HG02610 (cell line): ENCODE measurements at regions not wholly inside any gene's neighbourhood (a gene's known extent, or its start where the extent isn't known, plus 50 kb on each side); places are given as distances from the start of the nearest gene placed in this dataset.

Source experiments
- ATAC-seq: cut with Tn5 transposase; IDR thresholded peaks from one replicate; pipeline ENCODE4 v1.9.1; 2021; ENCODE audit warnings: mild to moderate bottlenecking, moderate library complexity; ENCODE audit not compliant: unreplicated experiment

GRCh38 chr5:174356536-174356935, 311.0 kb downstream of the NSG2 start:
- ATAC-seq, result no peak

GRCh38 chr5:174358276-174358675, 312.8 kb downstream of the NSG2 start:
- ATAC-seq, result no peak

GRCh38 chr5:174359071-174359470, 313.6 kb downstream of the NSG2 start:
- no peak for ATAC-seq

GRCh38 chr5:174362514-174362913, 317.0 kb downstream of the NSG2 start:
- no peak for ATAC-seq

DNA sequence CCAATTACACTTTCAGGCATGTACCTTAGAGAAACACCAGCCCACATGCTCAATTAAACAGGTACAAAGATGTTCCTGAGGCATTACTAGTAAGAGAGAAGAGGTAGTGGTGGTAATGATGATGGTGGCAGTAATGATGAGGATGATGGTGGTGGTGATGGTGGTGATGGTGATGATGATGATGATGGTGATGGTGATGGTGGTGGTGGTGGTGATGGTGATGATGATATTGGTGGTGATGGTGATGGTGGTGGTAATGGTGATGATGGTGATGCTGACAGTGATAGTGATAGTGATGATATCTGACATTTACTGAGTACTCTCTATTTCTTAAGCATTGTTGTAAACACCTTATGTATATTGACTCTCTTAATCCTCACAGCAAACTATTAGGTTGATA, 318.4 kb downstream of the NSG2 start:
- no peak for ATAC-seq

GRCh38 chr5:174364676-174365075, 319.2 kb downstream of the NSG2 start:
- ATAC-seq, result no peak

DNA sequence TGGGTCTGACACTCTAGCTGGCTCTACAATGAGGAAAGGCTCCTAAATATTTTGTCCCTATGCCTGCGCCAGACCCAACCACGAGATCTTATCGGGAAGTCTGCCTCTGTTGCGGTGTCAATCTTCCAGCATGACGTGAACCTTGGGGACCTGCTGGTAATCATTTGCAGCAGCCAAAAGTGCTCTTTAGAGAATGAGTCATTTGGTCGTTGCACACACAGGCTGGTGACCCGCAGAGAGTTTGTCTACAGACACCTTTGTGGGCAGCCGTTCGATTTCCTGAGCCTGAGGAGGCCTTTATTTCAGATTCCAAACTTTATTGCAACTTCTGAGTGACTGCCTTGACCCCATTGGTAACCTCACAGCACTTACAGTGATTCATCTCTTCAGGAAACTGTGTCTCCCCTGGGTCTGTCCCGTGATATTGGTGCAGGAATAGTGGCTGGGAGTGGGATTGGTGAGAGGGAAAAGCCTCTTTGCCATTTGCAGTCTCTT, 326.1 kb downstream of the NSG2 start:
- no peak for ATAC-seq

GRCh38 chr5:174374206-174374605, 328.7 kb downstream of the NSG2 start:
- ATAC-seq, result no peak

DNA sequence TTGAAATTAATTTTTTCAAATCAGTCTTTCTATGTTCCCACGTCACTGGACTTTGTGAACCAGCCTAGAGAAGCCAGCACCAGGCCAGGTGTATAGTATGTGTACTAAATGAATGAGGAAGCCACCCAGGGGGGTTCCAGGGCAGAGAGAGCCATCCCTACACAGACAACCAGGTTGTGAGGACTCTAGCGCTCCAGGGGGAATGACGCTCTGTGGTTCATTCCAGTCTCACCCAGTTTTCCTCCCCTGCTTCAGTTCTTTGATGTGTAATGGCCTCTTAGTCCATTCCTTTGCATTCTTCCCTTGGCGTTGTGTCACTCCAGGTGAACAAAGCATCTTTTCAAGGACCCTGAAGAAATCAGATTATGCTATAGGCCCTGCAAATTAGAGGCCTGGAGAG, 330.6 kb downstream of the NSG2 start:
- ATAC-seq, result no peak

GRCh38 chr5:174376726-174377373, 331.3 kb downstream of the NSG2 start:
- ATAC-seq, result no peak

DNA sequence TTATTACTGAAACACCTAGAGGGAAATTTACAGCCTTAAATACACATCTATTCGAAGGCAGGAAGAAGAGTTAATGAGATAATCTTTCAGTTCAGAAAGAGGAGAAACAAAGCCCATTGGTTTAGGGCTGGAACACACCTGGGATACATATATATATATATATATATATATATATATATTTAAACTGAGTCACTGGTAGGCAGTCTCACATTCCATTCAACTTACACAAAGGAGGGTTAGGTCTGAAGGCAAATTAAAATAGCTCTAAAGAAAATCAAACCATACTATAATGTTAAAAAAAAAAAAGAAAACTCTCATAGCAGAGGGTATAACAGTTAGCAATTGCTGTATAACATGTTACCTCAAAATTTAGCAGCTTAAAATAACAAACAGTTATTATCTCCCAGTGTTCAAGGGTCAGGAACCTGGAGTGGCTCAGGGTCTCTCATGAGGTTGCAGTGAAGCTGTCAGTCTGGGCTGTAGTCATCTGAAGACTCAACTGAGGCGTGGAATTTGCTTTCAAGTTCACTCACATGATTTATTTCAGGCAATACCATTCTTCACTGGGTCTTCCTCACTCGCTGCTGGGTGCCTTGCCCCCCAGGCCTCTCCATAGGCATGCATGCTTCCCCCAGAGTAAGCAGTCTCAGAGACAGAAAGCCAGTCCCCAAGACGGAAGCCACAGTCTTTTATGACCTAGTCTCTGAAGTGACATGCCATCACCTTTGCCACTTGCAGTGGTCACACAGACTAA, 332.8 kb downstream of the NSG2 start:
- ATAC-seq, result no peak

- no peak for ATAC-seq
Measured at GRCh38 chr5:174380311-174380710, 334.8 kb downstream of the NSG2 start.

DNA sequence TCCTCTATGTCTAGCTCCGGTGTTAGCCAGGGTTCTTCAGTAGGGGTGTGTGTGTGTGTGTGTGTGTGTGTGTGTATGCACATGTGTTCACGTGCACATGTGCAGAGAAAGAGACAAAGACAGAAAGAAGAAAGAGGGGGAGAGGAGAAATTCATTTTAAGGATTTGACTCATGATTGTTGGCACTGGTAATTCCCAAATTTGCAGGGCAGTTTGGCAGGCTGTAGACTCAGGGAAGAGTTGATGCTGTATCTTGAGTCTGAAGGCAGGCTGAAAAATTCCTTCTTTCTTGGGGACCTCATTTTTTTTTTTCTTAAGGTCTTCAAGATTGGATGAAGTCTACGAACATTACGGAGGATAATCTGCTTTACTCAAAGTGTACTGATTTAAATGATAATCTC, 335.7 kb downstream of the NSG2 start:
- no peak for ATAC-seq

- ATAC-seq, result no peak
Measured at GRCh38 chr5:174383210-174384167, 338.0 kb downstream of the NSG2 start.

- ATAC-seq, result no peak
Measured at GRCh38 chr5:174384509-174384947, 339.0 kb downstream of the NSG2 start.

- no peak for ATAC-seq
Measured at GRCh38 chr5:174386306-174386705, 338.1 kb upstream of the MSX2 start.

GRCh38 chr5:174386846-174387245, 337.5 kb upstream of the MSX2 start:
- no peak for ATAC-seq

- ATAC-seq, result no peak
Measured at GRCh38 chr5:174387448-174387847, 336.9 kb upstream of the MSX2 start.

GRCh38 chr5:174392892-174393291, 331.5 kb upstream of the MSX2 start:
- ATAC-seq, result no peak

- no peak for ATAC-seq
Measured at GRCh38 chr5:174396541-174396940, 327.8 kb upstream of the MSX2 start.

DNA sequence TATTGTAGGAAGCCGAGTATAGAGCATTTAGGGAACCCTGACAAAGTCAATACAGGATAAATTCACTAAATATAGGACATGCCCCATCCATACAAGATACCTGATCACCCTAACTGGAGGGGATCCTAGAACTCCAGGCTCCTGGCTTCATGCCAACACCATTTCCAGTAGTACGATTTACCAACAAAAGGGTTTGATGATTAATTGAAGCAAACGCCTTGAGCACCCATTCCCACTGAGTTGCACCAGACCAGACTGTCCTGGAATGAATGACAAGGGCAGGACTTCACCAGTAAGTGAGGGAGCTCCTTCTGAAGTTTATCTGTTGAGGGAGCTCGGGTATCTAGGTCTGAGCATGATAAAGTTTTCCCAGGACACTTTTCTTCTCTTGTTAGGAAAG, 327.2 kb upstream of the MSX2 start:
- no peak for ATAC-seq
